GM12892 (cell line): ENCODE measurements at regions not wholly inside any gene's neighbourhood (a gene's known extent, or its start where the extent isn't known, plus 50 kb on each side); places are given as distances from the start of the nearest gene placed in this dataset.

Source experiments
- POLR2A ChIP-seq: IDR thresholded peaks from 2 replicates; pipeline ENCODE4 v1.6.1; 2011; ENCODE audit warnings: low read depth, low read length, control low read depth
- TAF1 ChIP-seq: IDR thresholded peaks from 2 replicates; pipeline ENCODE4 v1.6.1; 2011; ENCODE audit warnings: low read depth, mild to moderate bottlenecking, control low read depth, low read length, borderline replicate concordance

DNA sequence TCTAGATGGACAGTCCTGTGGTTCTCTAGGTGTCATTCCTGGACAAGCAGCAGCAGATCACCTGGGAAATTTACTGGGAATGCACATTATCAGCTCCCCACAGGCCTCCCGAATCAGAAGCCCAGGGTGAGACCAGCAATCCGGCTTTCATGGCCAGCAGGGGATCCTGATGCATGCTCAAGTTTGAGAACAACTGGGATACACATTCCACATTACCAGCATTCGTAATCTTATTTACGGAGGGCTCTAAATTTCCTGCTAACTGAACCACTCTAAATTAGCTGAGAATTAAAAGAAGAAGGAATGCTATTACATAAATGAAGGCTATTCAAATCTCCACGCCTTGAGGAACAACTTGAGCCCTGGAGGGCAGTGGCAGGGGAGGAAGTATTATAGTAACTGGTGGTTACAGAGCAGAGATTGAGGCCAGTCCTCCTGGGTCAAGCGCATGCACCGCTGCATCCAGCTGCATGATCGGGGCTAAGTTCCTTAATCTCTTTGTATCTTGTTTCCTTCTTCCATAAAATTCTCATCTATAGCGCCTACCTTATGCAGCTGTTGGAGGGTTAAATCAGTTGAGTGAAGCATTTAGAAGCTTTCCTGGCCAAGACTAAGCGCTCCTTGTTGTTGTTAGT is 403.7 kb downstream of the CDH26 start:
- no peak for TF ChIP-seq POLR2A
- no peak for TF ChIP-seq TAF1
